NCI-H1092 (cell line): ENCODE measurements at regions not wholly inside any gene's neighbourhood (a gene's known extent, or its start where the extent isn't known, plus 50 kb on each side); places are given as distances from the start of the nearest gene placed in this dataset.

Source experiments
- DNase-seq: peaks from one replicate; lab custom pipeline; 2025; lab: John Stamatoyannopoulos, UW

GRCh38 chr11:91470656-91471055 lies 754.0 kb upstream of the FAT3 start:
- DNase-seq, result no peak

GRCh38 chr11:91459840-91460239 lies 764.8 kb upstream of the FAT3 start:
- DNase-seq, result no peak

GRCh38 chr11:91446267-91446666 lies 778.4 kb upstream of the FAT3 start:
- no peak for DNase-seq

- DNase-seq, result no peak
These were observed 788.8 kb upstream of the FAT3 start for GRCh38 chr11:91435694-91436395.

- no peak for DNase-seq
These were observed 791.2 kb upstream of the FAT3 start for GRCh38 chr11:91433284-91434010.

- no peak for DNase-seq
These were observed 803.0 kb upstream of the FAT3 start for GRCh38 chr11:91421641-91422040.

GRCh38 chr11:91407842-91408241 lies 816.8 kb upstream of the FAT3 start:
- DNase-seq, result no peak

GRCh38 chr11:91406009-91406408 lies 818.6 kb upstream of the FAT3 start:
- no peak for DNase-seq

GRCh38 chr11:91404344-91404743 lies 820.3 kb upstream of the FAT3 start:
- no peak for DNase-seq

- DNase-seq, result no peak
These were observed 827.5 kb upstream of the FAT3 start for GRCh38 chr11:91397134-91397468.

GRCh38 chr11:91396236-91397133 lies 828.1 kb upstream of the FAT3 start:
- DNase-seq, result no peak

- DNase-seq, result no peak
These were observed 829.7 kb upstream of the FAT3 start for GRCh38 chr11:91394727-91395414.

GRCh38 chr11:91394073-91394726 lies 830.4 kb upstream of the FAT3 start:
- DNase-seq, result no peak

GRCh38 chr11:91382946-91383345 lies 841.7 kb upstream of the FAT3 start:
- DNase-seq, result no peak

GRCh38 chr11:91374794-91375193 lies 849.8 kb upstream of the FAT3 start:
- DNase-seq, result no peak

- DNase-seq, result no peak
These were observed 851.1 kb upstream of the FAT3 start for GRCh38 chr11:91373497-91373896.

- no peak for DNase-seq
These were observed 857.8 kb upstream of the FAT3 start for GRCh38 chr11:91366816-91367215.

- no peak for DNase-seq
These were observed 858.5 kb upstream of the FAT3 start for GRCh38 chr11:91365986-91366585.

- DNase-seq, result no peak
These were observed 873.7 kb upstream of the FAT3 start for GRCh38 chr11:91350931-91351330.

- DNase-seq, result no peak
These were observed 897.9 kb upstream of the FAT3 start for GRCh38 chr11:91326751-91327150.

GRCh38 chr11:91326280-91326679 lies 898.3 kb upstream of the FAT3 start:
- DNase-seq, result no peak
